HL-60 (cell line): ENCODE measurements at regions not wholly inside any gene's neighbourhood (a gene's known extent, or its start where the extent isn't known, plus 50 kb on each side); places are given as distances from the start of the nearest gene placed in this dataset.

Source experiments
- DNase-seq, 2 experiments: peaks; one replicate each; pipeline ENCODE4 v3.0.0-alpha.2; 2010 to 2020; ENCODE audit warnings: low read depth in 1 of 2, low spot score in 1 of 2
- H3K27ac ChIP-seq: fragments of 250-450 bp; sonication (Bioruptor Pico); replicated peaks from 2 replicates; pipeline ENCODE4 v1.5.1; 2020; ENCODE audit warnings: mild to moderate bottlenecking, moderate library complexity
- H3K27me3 ChIP-seq: fragments of 250-450 bp; sonication (Bioruptor Pico); 2 replicates; pipeline ENCODE4 v1.5.1; 2021; ENCODE audit warnings: mild to moderate bottlenecking, moderate library complexity; ENCODE audit not compliant: insufficient read depth, poor library complexity, severe bottlenecking
- H3K4me3 ChIP-seq: replicated peaks from 2 replicates; pipeline ENCODE4 v1.5.1; 2011; ENCODE audit warnings: mild to moderate bottlenecking, control low read depth, low read length; ENCODE audit not compliant: insufficient read depth
- CTCF ChIP-seq: IDR thresholded peaks from one replicate; pipeline ENCODE4 v1.5.1; 2011; ENCODE audit warnings: low read length, control low read depth, inconsistent platforms; ENCODE audit not compliant: insufficient read depth
- GABPA ChIP-seq: IDR thresholded peaks from 2 replicates; pipeline ENCODE4 v1.6.1; 2012; ENCODE audit warnings: low read depth
- POLR2AphosphoS5 ChIP-seq: IDR thresholded peaks from 2 replicates; pipeline ENCODE4 v1.6.1; 2012; ENCODE audit warnings: low read depth
- REST ChIP-seq: IDR thresholded peaks from 2 replicates; pipeline ENCODE4 v1.6.1; 2012; ENCODE audit warnings: low read depth; ENCODE audit not compliant: insufficient replicate concordance
- SPI1 ChIP-seq: IDR thresholded peaks from 2 replicates; pipeline ENCODE4 v1.6.1; 2012; ENCODE audit warnings: low read depth, mild to moderate bottlenecking, borderline replicate concordance

DNA sequence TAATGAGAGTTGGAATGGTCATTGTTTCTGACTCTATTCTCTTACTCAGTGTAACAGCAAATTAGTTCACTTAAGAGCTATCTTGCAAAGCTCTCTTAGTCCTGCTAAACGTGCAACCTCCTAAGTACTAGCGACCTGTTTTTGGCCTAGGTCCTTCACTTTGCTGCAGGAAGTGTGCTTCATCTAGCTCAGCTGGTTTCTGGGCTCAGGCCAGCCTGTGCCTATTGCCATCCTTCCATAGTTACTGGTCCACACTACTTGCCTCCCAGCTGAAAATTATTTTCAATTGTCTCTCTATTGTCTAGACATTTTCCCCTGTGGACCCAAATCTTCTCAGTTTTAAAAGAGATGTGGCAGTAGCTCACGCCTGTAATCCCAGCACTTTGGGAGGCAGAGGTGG, 561.3 kb downstream of the FGF9 start:
- DNase-seq, result no peak
- Histone ChIP-seq H3K27me3 (no peaks in the 10 kb centered on the region), H3K27ac (no peak overlapping the region), H3K4me3 (no peak overlapping the region)
- no peak for TF ChIP-seq GABPA
- TF ChIP-seq REST, result no peak
- TF ChIP-seq CTCF, result no peak
- no peak for TF ChIP-seq SPI1
- no peak for TF ChIP-seq POLR2AphosphoS5

DNA sequence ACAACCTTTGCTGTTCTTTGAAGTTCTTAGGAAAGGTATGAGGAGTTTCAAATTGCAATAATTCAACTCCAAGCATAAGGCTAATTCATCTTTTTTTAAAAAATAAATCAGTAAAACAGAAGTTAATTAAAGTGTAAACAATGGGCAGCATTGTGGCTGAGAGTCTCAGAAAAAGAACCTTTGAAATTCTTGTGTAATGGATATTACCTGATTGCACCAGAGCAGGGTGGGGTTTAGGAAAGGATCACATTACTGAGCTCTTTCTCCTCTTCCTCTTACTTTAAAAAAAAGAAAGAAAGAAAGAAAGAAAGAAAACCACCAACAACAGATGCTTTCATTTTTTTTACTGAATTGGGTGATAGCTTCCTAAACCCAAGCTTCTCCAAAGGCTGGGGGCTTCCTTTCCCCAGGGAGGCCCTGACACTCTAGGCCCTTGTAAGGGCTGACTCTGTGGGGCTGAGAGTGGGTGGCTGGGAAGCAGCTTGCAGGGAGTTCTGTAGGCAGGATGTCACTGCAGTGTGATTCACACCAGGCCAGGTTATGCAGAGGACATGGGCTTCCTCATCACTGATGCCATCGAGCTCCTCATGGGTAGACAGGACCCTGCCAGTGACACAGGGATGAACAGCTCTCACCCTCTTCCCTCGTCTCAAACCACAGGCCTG, 564.5 kb downstream of the FGF9 start:
- H3K4me3 ChIP-seq, result no peak overlapping the region
- no peak overlapping the region for H3K27ac ChIP-seq

DNA sequence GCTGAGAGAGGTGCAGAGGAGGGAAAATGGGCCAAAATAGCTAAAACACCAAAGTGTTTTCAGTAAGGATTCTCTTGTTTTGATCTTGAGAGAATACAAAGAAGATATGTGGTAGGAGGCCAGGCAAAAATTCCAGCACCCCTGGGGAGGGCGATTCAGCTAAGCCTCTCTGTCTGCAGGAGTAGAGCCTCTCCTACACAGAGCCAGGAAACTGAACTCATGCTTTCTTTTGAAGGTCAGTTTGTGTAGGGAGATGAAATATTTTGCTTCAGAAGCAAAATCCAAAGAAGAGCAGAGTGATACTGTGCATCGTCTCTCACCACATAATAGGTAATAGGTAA, 565.0 kb downstream of the FGF9 start:
- DNase-seq, result no peak
- Histone ChIP-seq H3K4me3 (no peak overlapping the region), H3K27me3 (no peaks in the 10 kb centered on the region), H3K27ac (no peak overlapping the region)
- TF ChIP-seq GABPA (no peak), POLR2AphosphoS5 (no peak), REST (no peak), SPI1 (no peak), CTCF (no peak)

More for the DNA sequence above, 564.5 kb downstream of the FGF9 start:
- no peak for DNase-seq
- TF ChIP-seq CTCF (no peak), POLR2AphosphoS5 (no peak)
- no peaks in the 10 kb centered on the region for H3K27me3 ChIP-seq

GRCh38 chr13:22238269-22238668, 567.4 kb downstream of the FGF9 start:
- TF ChIP-seq POLR2AphosphoS5, result no peak
- TF ChIP-seq SPI1, result no peak
- no peak for TF ChIP-seq CTCF
- TF ChIP-seq GABPA, result no peak
- no peak for TF ChIP-seq REST
- H3K27me3 ChIP-seq, result no peaks in the 10 kb centered on the region
- no peak overlapping the region for H3K4me3 ChIP-seq
- no peak overlapping the region for H3K27ac ChIP-seq
- DNase-seq, result no peak
